ENCODE measurements at regions not wholly inside any gene's neighbourhood (a gene's known extent, or its start where the extent isn't known, plus 50 kb on each side); places are given as distances from the start of the nearest gene placed in this dataset.

- DNase-seq, result no peak
- WGBS, 2 donors, result 73 to 80% methylated on average over 3 of the region's 3 CpGs
- Histone ChIP-seq H3K4me3 (no peak overlapping the region), H3K9me3 (no peaks in the 10 kb centered on the region), H3K4me1 (no peaks in the 10 kb centered on the region), H3K36me3 (ENCODE audit: low read depth, missing control alignments) (no peaks in the 10 kb centered on the region), H3K27me3 (no peaks in the 10 kb centered on the region), H3K27ac (no peak overlapping the region)
- TF ChIP-seq CTCF (IDR thresholded peaks at IDR 0.05), result no peak
- TF ChIP-seq POLR2A (IDR thresholded peaks at IDR 0.05), result no peak
- intact Hi-C loops (cut with DNase I; ENCODE audit: low total_unique reads), result no loop called here
These were observed 167.8 kb downstream of the PAX1 start for GRCh38 chr20:21873291-21873690.

GRCh38 chr20:21867811-21868210 is 162.3 kb downstream of the PAX1 start:
- DNase-seq, result no peak
- intact Hi-C loops (cut with DNase I; ENCODE audit: low total_unique reads), result no loop called here
- Histone ChIP-seq H3K36me3 (ENCODE audit: low read depth, missing control alignments) (no peaks in the 10 kb centered on the region), H3K27me3 (no peaks in the 10 kb centered on the region), H3K9me3 (no peaks in the 10 kb centered on the region), H3K4me3 (no peak overlapping the region), H3K27ac (no peak overlapping the region), H3K4me1 (no peaks in the 10 kb centered on the region)
- TF ChIP-seq CTCF (IDR thresholded peaks at IDR 0.05) (no peak), POLR2A (IDR thresholded peaks at IDR 0.05) (no peak)
- 90 to 92% methylated on average over 4 of the region's 4 CpGs for WGBS, 2 donors

- intact Hi-C loops (cut with DNase I; ENCODE audit: low total_unique reads), result no loop called here
- 38 to 58% methylated on average over 1 of the region's 1 CpG for WGBS, 2 donors
- Histone ChIP-seq H3K4me3 (no peak overlapping the region), H3K9me3 (no peaks in the 10 kb centered on the region), H3K36me3 (ENCODE audit: low read depth, missing control alignments) (no peaks in the 10 kb centered on the region), H3K27me3 (no peaks in the 10 kb centered on the region), H3K4me1 (no peaks in the 10 kb centered on the region), H3K27ac (no peak overlapping the region)
- DNase-seq, result no peak
- TF ChIP-seq POLR2A (IDR thresholded peaks at IDR 0.05) (no peak), CTCF (IDR thresholded peaks at IDR 0.05) (no peak)
These were observed 161.9 kb downstream of the PAX1 start for GRCh38 chr20:21867353-21867752.

GRCh38 chr20:21862956-21863355 is 157.5 kb downstream of the PAX1 start:
- Histone ChIP-seq H3K27me3 (no peaks in the 10 kb centered on the region), H3K36me3 (ENCODE audit: low read depth, missing control alignments) (no peaks in the 10 kb centered on the region), H3K4me3 (no peak overlapping the region), H3K4me1 (no peaks in the 10 kb centered on the region), H3K27ac (no peak overlapping the region), H3K9me3 (no peaks in the 10 kb centered on the region)
- intact Hi-C loops (cut with DNase I; ENCODE audit: low total_unique reads), result no loop called here
- WGBS, 2 donors, result 81 to 84% methylated on average over 10 of the region's 10 CpGs
- TF ChIP-seq POLR2A (IDR thresholded peaks at IDR 0.05), result no peak
- TF ChIP-seq CTCF (IDR thresholded peaks at IDR 0.05), result no peak
- DNase-seq, result no peak

- WGBS, 2 donors, result 44 to 48% methylated on average over 10 of the region's 10 CpGs
- no peak overlapping the region for H3K27ac ChIP-seq
- no peak for DNase-seq
- H3K27me3 ChIP-seq, result no peaks in the 10 kb centered on the region
- no peaks in the 10 kb centered on the region for H3K4me1 ChIP-seq
- no peak overlapping the region for H3K4me3 ChIP-seq
- intact Hi-C loops (cut with DNase I; ENCODE audit: low total_unique reads), result no loop called here
- no peaks in the 10 kb centered on the region for H3K9me3 ChIP-seq
- no peak for TF ChIP-seq POLR2A (IDR thresholded peaks at IDR 0.05)
- no peak for TF ChIP-seq CTCF (IDR thresholded peaks at IDR 0.05)
- no peaks in the 10 kb centered on the region for H3K36me3 ChIP-seq (ENCODE audit: low read depth, missing control alignments)
These were observed 156.9 kb downstream of the PAX1 start for GRCh38 chr20:21862259-21862946.

All from testis (tissue), 2 donors.